GM18909 (cell line): ENCODE measurements at regions not wholly inside any gene's neighbourhood (a gene's known extent, or its start where the extent isn't known, plus 50 kb on each side); places are given as distances from the start of the nearest gene placed in this dataset.

Experiments
- ATAC-seq: cut with Tn5 transposase; IDR thresholded peaks from one replicate; pipeline ENCODE4 v1.9.1; 2021; ENCODE audit warnings: mild to moderate bottlenecking; ENCODE audit not compliant: unreplicated experiment, poor library complexity

GRCh38 chr7:22676385-22676784 lies 50.6 kb upstream of the IL6 start:
- no peak for ATAC-seq

- ATAC-seq, result no peak
Measured at GRCh38 chr7:22675917-22676343, 51.1 kb upstream of the IL6 start.

GRCh38 chr7:22675421-22675820 lies 51.6 kb upstream of the IL6 start:
- no peak for ATAC-seq

- peak; percentile 90 for ATAC-seq
Measured at GRCh38 chr7:22672846-22673680, 53.9 kb upstream of the IL6 start.

GRCh38 chr7:22671177-22671879 lies 55.7 kb upstream of the IL6 start:
- ATAC-seq, result no peak

- ATAC-seq, result no peak
Measured at GRCh38 chr7:22670422-22670815, 56.6 kb upstream of the IL6 start.

GRCh38 chr7:22669692-22670421 lies 57.1 kb upstream of the IL6 start:
- ATAC-seq, result no peak

- ATAC-seq, result no peak
Measured at GRCh38 chr7:22668971-22669401, 58.0 kb upstream of the IL6 start.

- no peak for ATAC-seq
Measured at GRCh38 chr7:22667562-22668239, 59.3 kb upstream of the IL6 start.

- ATAC-seq, result no peak
Measured at GRCh38 chr7:22667187-22667561, 59.8 kb upstream of the IL6 start.

GRCh38 chr7:22666732-22667131 lies 60.3 kb upstream of the IL6 start:
- ATAC-seq, result no peak

- no peak for ATAC-seq
Measured at GRCh38 chr7:22665923-22666322, 61.1 kb upstream of the IL6 start.

- ATAC-seq, result no peak
Measured at GRCh38 chr7:22664988-22665798, 61.8 kb upstream of the IL6 start.

- ATAC-seq, result no peak
Measured at GRCh38 chr7:22663721-22664120, 63.3 kb upstream of the IL6 start.

- ATAC-seq, result no peak
Measured at GRCh38 chr7:22663357-22663718, 63.7 kb upstream of the IL6 start.

GRCh38 chr7:22662556-22663356 lies 64.2 kb upstream of the IL6 start:
- peak; percentile 50 for ATAC-seq

GRCh38 chr7:22662036-22662435 lies 65.0 kb upstream of the IL6 start:
- ATAC-seq, result peak; percentile 46

GRCh38 chr7:22660732-22661131 lies 66.3 kb upstream of the IL6 start:
- no peak for ATAC-seq

- ATAC-seq, result no peak
Measured at GRCh38 chr7:22660293-22660692, 66.7 kb upstream of the IL6 start.
